ENCODE measurements at regions not wholly inside any gene's neighbourhood (a gene's known extent, or its start where the extent isn't known, plus 50 kb on each side); places are given as distances from the start of the nearest gene placed in this dataset.

DNA sequence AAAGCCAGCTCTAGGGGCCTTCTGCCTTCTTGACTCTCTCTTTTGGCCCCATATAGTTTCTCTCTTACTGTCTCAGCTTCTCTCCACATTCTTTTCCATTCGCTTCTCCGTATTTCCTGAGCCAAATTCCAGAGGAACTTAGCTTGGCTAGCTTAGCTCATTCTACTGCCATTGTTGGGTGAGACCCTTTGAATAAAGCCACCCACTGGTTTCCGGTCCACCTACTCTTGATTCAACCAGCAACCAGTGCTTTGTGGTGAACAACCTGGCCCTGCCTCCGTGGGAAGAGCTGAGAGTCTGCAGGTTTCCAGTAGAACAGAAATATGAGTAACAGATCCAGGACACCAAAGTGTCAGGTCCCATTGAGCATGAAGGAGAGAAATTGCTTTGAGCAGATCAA, 81.3 kb upstream of the ARHGAP20 start:
- no peaks in the 10 kb centered on the region for H3K9me3 ChIP-seq (ENCODE audit: control insufficient read depth in 2 of 2, low read length in 2 of 2)

DNA sequence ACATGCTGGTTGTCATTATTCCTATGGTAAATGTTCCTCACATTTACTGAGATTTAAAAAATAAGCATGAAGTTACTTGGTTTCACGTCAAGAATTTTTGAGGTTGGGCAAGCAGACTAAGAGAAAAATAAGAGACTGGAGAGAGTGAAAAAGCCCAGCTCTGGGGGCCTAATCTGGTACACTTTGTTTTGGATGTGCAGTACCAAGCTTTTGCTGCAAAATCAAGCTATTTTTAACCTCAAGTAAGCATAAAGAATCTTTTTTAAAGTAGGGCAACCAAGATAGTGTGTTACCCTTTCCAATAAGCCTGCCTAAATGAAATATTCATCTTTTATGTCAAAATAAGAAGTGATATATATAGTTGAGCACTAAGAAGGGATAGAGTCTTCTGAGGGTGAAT, 79.4 kb upstream of the ARHGAP20 start:
- H3K4me1 ChIP-seq (ENCODE audit: control insufficient read depth in 2 of 2, insufficient read depth in 2 of 2, low read length in 2 of 2), result no peaks in the 10 kb centered on the region

More for the DNA sequence above, 81.3 kb upstream of the ARHGAP20 start:
- H3K4me1 ChIP-seq (ENCODE audit: control insufficient read depth in 2 of 2, insufficient read depth in 2 of 2, low read length in 2 of 2), result no peaks in the 10 kb centered on the region
- no peak overlapping the region for H3K4me3 ChIP-seq (ENCODE audit: low read length in 2 of 2)
- no peaks in the 10 kb centered on the region for H3K36me3 ChIP-seq (ENCODE audit: control insufficient read depth in 2 of 2, insufficient read depth in 2 of 2, low read length in 2 of 2)
- no peak overlapping the region for H3K27ac ChIP-seq (ENCODE audit: low read depth in 2 of 2, low read length in 2 of 2)
- H3K27me3 ChIP-seq (ENCODE audit: control insufficient read depth in 2 of 2, insufficient read depth in 2 of 2, low read length in 2 of 2), result no peaks in the 10 kb centered on the region
- no peak overlapping the region for H3K9ac ChIP-seq (ENCODE audit: low read depth in 1 of 2, low read length in 2 of 2)

DNA sequence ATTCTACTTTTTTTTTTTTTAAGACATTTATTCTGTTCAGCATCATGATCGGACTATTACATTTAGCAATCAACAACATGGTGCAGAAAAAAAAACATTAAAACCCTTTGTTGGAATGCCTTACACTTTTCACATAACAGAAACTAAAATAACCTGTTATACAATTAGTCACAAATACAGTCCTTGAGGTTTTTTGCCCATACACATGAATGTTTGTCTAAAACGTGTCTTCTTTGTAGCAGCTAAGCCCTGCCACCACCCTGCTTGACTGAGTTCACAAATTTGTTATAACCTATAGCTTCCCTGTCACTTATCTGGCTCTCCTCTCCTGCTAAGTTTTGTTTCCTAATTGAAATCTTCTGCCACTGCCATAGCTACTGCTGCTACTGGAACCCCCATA, 75.4 kb upstream of the ARHGAP20 start:
- H3K4me3 ChIP-seq (ENCODE audit: low read length in 2 of 2), result no peak overlapping the region
- H3K36me3 ChIP-seq (ENCODE audit: control insufficient read depth in 2 of 2, insufficient read depth in 2 of 2, low read length in 2 of 2), result no peaks in the 10 kb centered on the region
- no peaks in the 10 kb centered on the region for H3K9me3 ChIP-seq (ENCODE audit: control insufficient read depth in 2 of 2, low read length in 2 of 2)
- H3K4me1 ChIP-seq (ENCODE audit: control insufficient read depth in 2 of 2, insufficient read depth in 2 of 2, low read length in 2 of 2), result no peaks in the 10 kb centered on the region
- H3K27ac ChIP-seq (ENCODE audit: low read depth in 2 of 2, low read length in 2 of 2), result no peak overlapping the region
- H3K27me3 ChIP-seq (ENCODE audit: control insufficient read depth in 2 of 2, insufficient read depth in 2 of 2, low read length in 2 of 2), result no peaks in the 10 kb centered on the region
- H3K9ac ChIP-seq (ENCODE audit: low read depth in 1 of 2, low read length in 2 of 2), result no peak overlapping the region

More for the DNA sequence above, 79.4 kb upstream of the ARHGAP20 start:
- Histone ChIP-seq H3K27ac (ENCODE audit: low read depth in 2 of 2, low read length in 2 of 2) (no peak overlapping the region), H3K9ac (ENCODE audit: low read depth in 1 of 2, low read length in 2 of 2) (no peak overlapping the region), H3K9me3 (ENCODE audit: control insufficient read depth in 2 of 2, low read length in 2 of 2) (no peaks in the 10 kb centered on the region), H3K4me3 (ENCODE audit: low read length in 2 of 2) (no peak overlapping the region), H3K27me3 (ENCODE audit: control insufficient read depth in 2 of 2, insufficient read depth in 2 of 2, low read length in 2 of 2) (no peaks in the 10 kb centered on the region), H3K36me3 (ENCODE audit: control insufficient read depth in 2 of 2, insufficient read depth in 2 of 2, low read length in 2 of 2) (no peaks in the 10 kb centered on the region)

DNA sequence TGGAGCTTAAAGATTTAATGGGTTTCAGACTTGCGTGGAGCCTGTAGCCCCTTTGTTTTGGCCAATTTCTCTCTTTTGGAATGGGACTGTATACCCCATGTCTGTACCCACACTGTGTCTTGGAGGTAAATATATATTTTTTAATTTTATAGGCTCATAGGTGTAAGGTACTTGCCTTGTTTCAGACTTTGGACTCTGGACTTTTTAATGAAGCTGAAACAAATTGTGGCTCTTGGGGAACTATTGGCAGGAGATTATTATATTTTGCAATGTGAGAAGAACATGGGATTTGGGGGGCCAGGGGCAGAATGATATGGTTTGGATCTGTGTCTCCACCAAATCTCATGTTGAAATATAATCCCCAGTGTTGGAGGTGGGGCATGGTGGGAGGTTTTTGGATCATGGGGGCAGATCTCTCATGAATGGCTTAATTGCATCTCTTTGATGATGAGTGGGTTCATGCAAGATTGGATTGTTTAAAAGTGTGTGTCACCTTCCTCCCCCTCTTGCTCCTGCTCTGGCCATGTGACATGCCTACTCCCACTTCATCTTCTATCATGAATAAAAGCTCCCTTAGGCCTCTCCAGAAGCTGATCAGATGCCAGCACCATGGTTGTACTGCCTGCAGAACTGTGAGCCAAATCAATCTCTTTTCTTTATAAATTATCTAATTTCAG, 74.1 kb upstream of the ARHGAP20 start:
- no peaks in the 10 kb centered on the region for H3K9me3 ChIP-seq (ENCODE audit: control insufficient read depth in 2 of 2, low read length in 2 of 2)
- H3K4me1 ChIP-seq (ENCODE audit: control insufficient read depth in 2 of 2, insufficient read depth in 2 of 2, low read length in 2 of 2), result no peaks in the 10 kb centered on the region
- H3K36me3 ChIP-seq (ENCODE audit: control insufficient read depth in 2 of 2, insufficient read depth in 2 of 2, low read length in 2 of 2), result no peaks in the 10 kb centered on the region
- H3K9ac ChIP-seq (ENCODE audit: low read depth in 1 of 2, low read length in 2 of 2), result no peak overlapping the region
- no peak overlapping the region for H3K27ac ChIP-seq (ENCODE audit: low read depth in 2 of 2, low read length in 2 of 2)
- H3K4me3 ChIP-seq (ENCODE audit: low read length in 2 of 2), result no peak overlapping the region
- no peaks in the 10 kb centered on the region for H3K27me3 ChIP-seq (ENCODE audit: control insufficient read depth in 2 of 2, insufficient read depth in 2 of 2, low read length in 2 of 2)

DNA sequence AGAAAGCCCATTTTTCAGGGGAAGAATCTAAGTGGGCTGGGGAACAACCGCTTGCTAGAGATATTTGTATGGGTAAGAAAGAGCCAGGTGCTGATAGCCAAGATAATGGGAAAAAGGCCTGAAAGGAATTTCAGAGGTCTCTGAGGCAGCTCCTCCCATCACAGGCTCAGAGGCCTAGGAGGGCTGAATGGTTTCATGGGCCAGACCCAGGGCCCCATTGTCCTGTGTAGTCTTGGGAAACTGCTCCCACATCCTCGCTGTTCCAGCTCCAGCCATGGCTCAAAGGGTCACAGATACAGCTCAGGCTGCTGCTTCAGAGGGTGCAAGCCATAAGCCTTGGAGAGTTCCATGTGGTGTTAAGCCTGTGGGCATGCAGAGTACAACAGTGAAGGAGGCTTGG, 73.2 kb upstream of the ARHGAP20 start:
- Histone ChIP-seq H3K36me3 (ENCODE audit: control insufficient read depth in 2 of 2, insufficient read depth in 2 of 2, low read length in 2 of 2) (no peaks in the 10 kb centered on the region), H3K27ac (ENCODE audit: low read depth in 2 of 2, low read length in 2 of 2) (no peak overlapping the region), H3K9me3 (ENCODE audit: control insufficient read depth in 2 of 2, low read length in 2 of 2) (no peaks in the 10 kb centered on the region), H3K4me1 (ENCODE audit: control insufficient read depth in 2 of 2, insufficient read depth in 2 of 2, low read length in 2 of 2) (no peaks in the 10 kb centered on the region), H3K4me3 (ENCODE audit: low read length in 2 of 2) (no peak overlapping the region), H3K27me3 (ENCODE audit: control insufficient read depth in 2 of 2, insufficient read depth in 2 of 2, low read length in 2 of 2) (no peaks in the 10 kb centered on the region), H3K9ac (ENCODE audit: low read depth in 1 of 2, low read length in 2 of 2) (no peak overlapping the region)

DNA sequence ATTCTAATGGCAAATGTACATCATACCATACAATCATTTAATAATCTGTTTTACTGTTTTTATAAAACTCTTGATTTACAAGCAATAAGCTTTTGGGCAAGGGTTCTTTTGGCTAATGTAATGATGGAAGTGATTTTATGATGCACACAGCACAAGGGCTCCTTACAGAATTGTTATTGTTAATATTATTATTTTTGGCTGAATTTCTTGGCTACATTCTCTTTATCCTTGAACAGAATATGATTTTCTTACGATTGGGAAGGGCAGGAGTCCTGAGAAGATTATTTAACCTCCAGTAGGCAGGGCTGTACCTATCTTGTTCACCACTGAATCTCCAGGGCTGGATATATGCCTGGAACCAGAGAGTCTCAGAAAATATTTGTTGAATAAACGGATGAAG, 70.4 kb upstream of the ARHGAP20 start:
- H3K9me3 ChIP-seq (ENCODE audit: control insufficient read depth in 2 of 2, low read length in 2 of 2), result no peaks in the 10 kb centered on the region
- H3K4me1 ChIP-seq (ENCODE audit: control insufficient read depth in 2 of 2, insufficient read depth in 2 of 2, low read length in 2 of 2), result peaks cover 0 to 6% of the 10 kb centered on the region in 2 donors
- H3K4me3 ChIP-seq (ENCODE audit: low read length in 2 of 2), result no peak overlapping the region
- H3K27me3 ChIP-seq (ENCODE audit: control insufficient read depth in 2 of 2, insufficient read depth in 2 of 2, low read length in 2 of 2), result no peaks in the 10 kb centered on the region
- H3K27ac ChIP-seq (ENCODE audit: low read depth in 2 of 2, low read length in 2 of 2), result no peak overlapping the region
- H3K36me3 ChIP-seq (ENCODE audit: control insufficient read depth in 2 of 2, insufficient read depth in 2 of 2, low read length in 2 of 2), result no peaks in the 10 kb centered on the region
- H3K9ac ChIP-seq (ENCODE audit: low read depth in 1 of 2, low read length in 2 of 2), result no peak overlapping the region

DNA sequence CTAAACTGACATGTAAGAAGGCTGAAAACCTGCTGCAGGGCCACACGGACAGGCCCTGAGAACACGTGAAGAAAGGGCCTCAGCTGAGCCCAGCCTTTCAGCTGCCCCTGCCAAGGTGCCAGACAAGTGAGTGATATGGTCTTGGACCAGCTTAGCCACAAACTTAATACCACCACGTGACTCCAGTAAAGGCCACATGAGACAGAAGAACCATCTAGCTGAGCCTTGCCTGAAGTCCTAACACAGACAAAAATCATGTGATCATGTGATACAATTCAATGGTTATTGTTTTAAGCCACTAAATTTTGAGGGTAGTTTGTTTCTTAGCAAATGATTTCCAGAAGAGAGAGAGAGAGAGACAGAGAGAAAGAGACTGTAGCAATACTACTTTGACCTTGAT, 66.9 kb upstream of the ARHGAP20 start:
- Histone ChIP-seq H3K27ac (ENCODE audit: low read depth in 2 of 2, low read length in 2 of 2) (peak overlapping the region in 1 of 2 donors; percentile 74), H3K4me3 (ENCODE audit: low read length in 2 of 2) (no peak overlapping the region), H3K4me1 (ENCODE audit: control insufficient read depth in 2 of 2, insufficient read depth in 2 of 2, low read length in 2 of 2) (peaks cover 0 to 6% of the 10 kb centered on the region in 2 donors), H3K9me3 (ENCODE audit: control insufficient read depth in 2 of 2, low read length in 2 of 2) (no peaks in the 10 kb centered on the region), H3K27me3 (ENCODE audit: control insufficient read depth in 2 of 2, insufficient read depth in 2 of 2, low read length in 2 of 2) (no peaks in the 10 kb centered on the region), H3K36me3 (ENCODE audit: control insufficient read depth in 2 of 2, insufficient read depth in 2 of 2, low read length in 2 of 2) (no peaks in the 10 kb centered on the region), H3K9ac (ENCODE audit: low read depth in 1 of 2, low read length in 2 of 2) (no peak overlapping the region)

DNA sequence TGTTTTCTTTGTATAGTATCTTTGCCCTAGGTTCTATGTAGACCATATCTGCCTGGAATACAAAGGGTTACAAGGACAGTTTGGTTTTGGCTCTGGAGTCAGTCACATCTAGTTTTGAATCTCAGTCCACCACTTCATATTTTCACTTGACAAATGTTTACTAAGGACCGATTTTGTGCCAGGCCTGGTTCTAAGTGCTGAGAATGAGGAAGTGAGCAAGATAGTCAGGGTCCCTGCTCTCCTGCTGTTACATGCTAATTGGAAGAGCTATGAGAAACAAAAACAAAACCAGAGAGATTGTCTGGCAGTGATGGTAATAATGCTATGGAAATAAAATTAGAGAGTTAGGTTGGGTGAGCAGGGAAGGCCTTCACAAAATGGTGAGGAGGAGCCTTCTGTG, 66.1 kb upstream of the ARHGAP20 start:
- H3K9ac ChIP-seq (ENCODE audit: low read depth in 1 of 2, low read length in 2 of 2), result no peak overlapping the region
- peaks cover 0 to 6% of the 10 kb centered on the region in 2 donors for H3K4me1 ChIP-seq (ENCODE audit: control insufficient read depth in 2 of 2, insufficient read depth in 2 of 2, low read length in 2 of 2)
- no peak overlapping the region for H3K4me3 ChIP-seq (ENCODE audit: low read length in 2 of 2)
- no peaks in the 10 kb centered on the region for H3K27me3 ChIP-seq (ENCODE audit: control insufficient read depth in 2 of 2, insufficient read depth in 2 of 2, low read length in 2 of 2)
- H3K36me3 ChIP-seq (ENCODE audit: control insufficient read depth in 2 of 2, insufficient read depth in 2 of 2, low read length in 2 of 2), result no peaks in the 10 kb centered on the region
- H3K9me3 ChIP-seq (ENCODE audit: control insufficient read depth in 2 of 2, low read length in 2 of 2), result no peaks in the 10 kb centered on the region
- peak overlapping the region; percentile 53 to 74 for H3K27ac ChIP-seq (ENCODE audit: low read depth in 2 of 2, low read length in 2 of 2)

DNA sequence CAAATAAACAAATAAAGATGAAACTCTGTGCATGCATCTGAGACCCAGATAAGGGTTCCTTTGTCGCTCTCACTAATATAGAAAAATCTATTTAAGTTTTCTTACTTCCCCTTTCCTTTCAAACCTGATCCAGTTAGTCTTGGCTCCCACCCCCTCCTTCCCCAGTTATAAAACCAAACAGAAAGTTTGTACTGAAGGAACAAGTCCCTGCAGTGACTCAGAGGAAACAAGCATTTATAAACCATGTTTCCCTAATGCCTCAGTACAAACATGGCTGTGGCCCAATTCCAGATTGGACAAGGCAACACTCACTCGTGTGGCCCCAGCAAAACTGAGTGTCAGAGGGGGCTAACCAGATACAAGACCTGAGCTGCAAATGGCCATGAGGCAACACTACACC, 65.5 kb upstream of the ARHGAP20 start:
- no peak overlapping the region for H3K9ac ChIP-seq (ENCODE audit: low read depth in 1 of 2, low read length in 2 of 2)
- no peaks in the 10 kb centered on the region for H3K9me3 ChIP-seq (ENCODE audit: control insufficient read depth in 2 of 2, low read length in 2 of 2)
- peaks cover 0 to 6% of the 10 kb centered on the region in 2 donors for H3K4me1 ChIP-seq (ENCODE audit: control insufficient read depth in 2 of 2, insufficient read depth in 2 of 2, low read length in 2 of 2)
- H3K27me3 ChIP-seq (ENCODE audit: control insufficient read depth in 2 of 2, insufficient read depth in 2 of 2, low read length in 2 of 2), result no peaks in the 10 kb centered on the region
- H3K27ac ChIP-seq (ENCODE audit: low read depth in 2 of 2, low read length in 2 of 2), result peak overlapping the region; percentile 53 to 74
- H3K36me3 ChIP-seq (ENCODE audit: control insufficient read depth in 2 of 2, insufficient read depth in 2 of 2, low read length in 2 of 2), result no peaks in the 10 kb centered on the region
- no peak overlapping the region for H3K4me3 ChIP-seq (ENCODE audit: low read length in 2 of 2)

DNA sequence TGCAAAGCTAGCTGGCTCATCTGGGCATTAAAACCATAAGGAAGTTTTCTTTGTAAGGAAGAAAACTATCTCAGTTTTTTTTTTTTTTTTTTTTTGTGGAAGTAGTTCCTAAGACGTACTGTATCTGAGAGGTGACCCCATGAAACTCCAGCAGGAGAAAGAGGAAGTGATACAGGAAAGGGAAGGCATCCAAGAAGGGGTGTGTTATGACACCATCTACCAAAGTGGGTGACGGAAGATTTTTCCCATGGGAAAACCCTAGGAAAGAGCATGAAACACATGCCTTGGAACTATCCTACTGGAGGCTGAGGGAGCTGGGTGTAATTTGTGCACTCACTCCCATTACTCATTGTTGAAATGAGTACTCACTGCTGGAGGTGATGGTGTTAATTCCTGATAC, 63.8 kb upstream of the ARHGAP20 start:
- peaks cover 0 to 6% of the 10 kb centered on the region in 2 donors for H3K4me1 ChIP-seq (ENCODE audit: control insufficient read depth in 2 of 2, insufficient read depth in 2 of 2, low read length in 2 of 2)
- no peaks in the 10 kb centered on the region for H3K36me3 ChIP-seq (ENCODE audit: control insufficient read depth in 2 of 2, insufficient read depth in 2 of 2, low read length in 2 of 2)
- H3K4me3 ChIP-seq (ENCODE audit: low read length in 2 of 2), result no peak overlapping the region
- no peak overlapping the region for H3K9ac ChIP-seq (ENCODE audit: low read depth in 1 of 2, low read length in 2 of 2)
- no peaks in the 10 kb centered on the region for H3K9me3 ChIP-seq (ENCODE audit: control insufficient read depth in 2 of 2, low read length in 2 of 2)
- no peaks in the 10 kb centered on the region for H3K27me3 ChIP-seq (ENCODE audit: control insufficient read depth in 2 of 2, insufficient read depth in 2 of 2, low read length in 2 of 2)
- H3K27ac ChIP-seq (ENCODE audit: low read depth in 2 of 2, low read length in 2 of 2), result no peak overlapping the region
